GM12875 (cell line): ENCODE measurements at regions not wholly inside any gene's neighbourhood (a gene's known extent, or its start where the extent isn't known, plus 50 kb on each side); places are given as distances from the start of the nearest gene placed in this dataset.
"Not testable (repeated sequence)": the region's sequence is repeated elsewhere in the genome, so short reads cannot be mapped to it uniquely, and the experiment has no call there.

ENCODE experiments used
- H3K4me3 ChIP-seq: one replicate; pipeline ENCODE4 v1.5.1; 2011; ENCODE audit warnings: low read depth, low read length, control low read depth
- TF ChIP-seq, protein P1 (sequence below): IDR thresholded peaks from 2 replicates; pipeline ENCODE4 v1.5.1; 2011; ENCODE audit warnings: low read depth, mild to moderate bottlenecking, control low read depth, inconsistent platforms, low read length, moderate library complexity, borderline replicate concordance; ENCODE audit not compliant: insufficient read depth

- no peak overlapping the region for H3K4me3 ChIP-seq
- TF ChIP-seq, protein P1, sequence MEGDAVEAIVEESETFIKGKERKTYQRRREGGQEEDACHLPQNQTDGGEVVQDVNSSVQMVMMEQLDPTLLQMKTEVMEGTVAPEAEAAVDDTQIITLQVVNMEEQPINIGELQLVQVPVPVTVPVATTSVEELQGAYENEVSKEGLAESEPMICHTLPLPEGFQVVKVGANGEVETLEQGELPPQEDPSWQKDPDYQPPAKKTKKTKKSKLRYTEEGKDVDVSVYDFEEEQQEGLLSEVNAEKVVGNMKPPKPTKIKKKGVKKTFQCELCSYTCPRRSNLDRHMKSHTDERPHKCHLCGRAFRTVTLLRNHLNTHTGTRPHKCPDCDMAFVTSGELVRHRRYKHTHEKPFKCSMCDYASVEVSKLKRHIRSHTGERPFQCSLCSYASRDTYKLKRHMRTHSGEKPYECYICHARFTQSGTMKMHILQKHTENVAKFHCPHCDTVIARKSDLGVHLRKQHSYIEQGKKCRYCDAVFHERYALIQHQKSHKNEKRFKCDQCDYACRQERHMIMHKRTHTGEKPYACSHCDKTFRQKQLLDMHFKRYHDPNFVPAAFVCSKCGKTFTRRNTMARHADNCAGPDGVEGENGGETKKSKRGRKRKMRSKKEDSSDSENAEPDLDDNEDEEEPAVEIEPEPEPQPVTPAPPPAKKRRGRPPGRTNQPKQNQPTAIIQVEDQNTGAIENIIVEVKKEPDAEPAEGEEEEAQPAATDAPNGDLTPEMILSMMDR = no peak
Observed at GRCh38 chr3:144477593-144477992, 506.0 kb downstream of the DIPK2A start.

DNA sequence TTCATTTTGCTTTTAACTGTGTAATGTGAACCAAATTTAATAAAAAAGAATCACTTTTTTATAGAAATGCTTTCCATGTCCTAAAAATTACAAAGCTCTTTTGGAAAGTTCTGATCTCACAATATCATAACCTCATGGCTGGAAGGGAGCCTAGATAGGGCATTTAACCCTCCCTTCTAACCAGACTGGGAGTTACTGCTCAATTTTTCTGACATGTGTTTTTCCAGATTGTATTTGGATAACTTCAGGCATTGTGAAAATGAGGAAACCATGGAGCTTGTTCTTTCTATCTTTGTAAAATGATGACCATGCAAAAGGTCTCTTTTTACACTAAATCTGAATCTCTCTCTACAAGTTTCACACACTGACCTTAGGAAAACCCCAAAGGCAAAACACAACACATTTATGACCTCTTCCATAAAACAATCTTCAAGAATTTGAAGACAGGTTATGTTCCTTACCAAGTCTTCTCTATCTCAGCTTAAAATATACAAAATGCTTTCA is 508.8 kb downstream of the DIPK2A start:
- TF ChIP-seq, protein P1 = no peak
- no peak overlapping the region for H3K4me3 ChIP-seq

DNA sequence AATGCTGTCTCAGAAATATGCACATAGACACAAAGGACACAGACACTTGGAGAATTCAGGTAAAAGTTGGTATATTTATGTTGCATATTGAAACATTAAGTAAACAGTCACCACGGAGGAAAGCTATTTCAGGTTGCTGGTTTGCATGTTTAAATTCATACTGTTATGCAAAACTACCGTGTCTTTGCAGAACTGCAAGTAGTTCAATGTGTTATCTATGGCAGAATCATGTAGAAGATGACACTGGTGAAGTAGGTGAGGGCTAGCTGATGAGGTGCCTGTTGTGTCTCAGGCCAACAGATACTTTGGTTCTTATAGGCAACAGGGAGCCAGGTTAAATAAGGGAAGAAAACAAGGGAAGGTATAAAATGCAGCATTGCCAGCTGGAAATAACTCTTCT is 511.3 kb downstream of the DIPK2A start:
- TF ChIP-seq, protein P1 = no peak
- H3K4me3 ChIP-seq = no peak overlapping the region

- H3K4me3 ChIP-seq = no peak overlapping the region
- TF ChIP-seq, protein P1 = no peak
Observed at GRCh38 chr3:144487011-144487410, 515.4 kb downstream of the DIPK2A start.

DNA sequence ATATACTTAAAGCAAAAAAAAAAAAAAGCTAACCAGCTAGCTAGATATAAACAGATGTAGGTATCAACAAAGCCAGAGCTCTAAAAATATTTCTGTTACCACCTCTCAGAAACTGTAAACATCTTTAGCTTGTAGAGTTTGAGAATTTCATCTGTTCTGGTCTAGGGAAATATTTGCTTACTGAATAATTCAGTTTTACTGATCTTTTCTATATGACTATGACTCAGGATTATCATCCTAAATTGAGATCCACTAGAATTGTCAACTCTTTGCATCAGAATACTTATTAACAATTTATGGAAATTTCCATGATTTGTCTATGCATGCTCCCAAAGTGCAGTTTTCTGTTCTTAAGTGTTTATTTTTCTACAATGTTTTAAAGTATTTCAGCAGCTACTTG is 517.3 kb downstream of the DIPK2A start:
- TF ChIP-seq, protein P1 = no peak
- no peak overlapping the region for H3K4me3 ChIP-seq

GRCh38 chr3:144491333-144491732 is 519.7 kb downstream of the DIPK2A start:
- TF ChIP-seq, protein P1 = no peak
- H3K4me3 ChIP-seq = no peak overlapping the region

DNA sequence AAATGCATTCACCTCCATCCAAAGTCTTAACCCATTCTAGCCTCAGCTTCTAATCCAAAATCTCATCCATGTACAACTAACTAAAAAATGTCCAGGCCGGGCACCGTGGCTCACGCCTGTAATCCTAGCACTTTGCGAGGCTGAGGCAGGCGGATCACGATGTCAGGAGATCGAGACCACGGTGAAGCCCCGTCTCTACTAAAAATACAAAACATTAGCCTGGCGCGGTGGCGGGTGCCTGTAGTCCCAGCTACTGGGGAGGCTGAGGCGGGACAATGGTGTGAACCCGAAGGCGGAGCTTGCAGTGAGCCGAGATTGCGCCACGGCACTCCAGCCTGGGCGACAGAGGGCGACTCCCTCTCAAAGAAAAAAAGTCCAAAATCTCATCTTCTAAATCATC is 523.0 kb downstream of the DIPK2A start:
- H3K4me3 ChIP-seq = not testable (repeated sequence)

DNA sequence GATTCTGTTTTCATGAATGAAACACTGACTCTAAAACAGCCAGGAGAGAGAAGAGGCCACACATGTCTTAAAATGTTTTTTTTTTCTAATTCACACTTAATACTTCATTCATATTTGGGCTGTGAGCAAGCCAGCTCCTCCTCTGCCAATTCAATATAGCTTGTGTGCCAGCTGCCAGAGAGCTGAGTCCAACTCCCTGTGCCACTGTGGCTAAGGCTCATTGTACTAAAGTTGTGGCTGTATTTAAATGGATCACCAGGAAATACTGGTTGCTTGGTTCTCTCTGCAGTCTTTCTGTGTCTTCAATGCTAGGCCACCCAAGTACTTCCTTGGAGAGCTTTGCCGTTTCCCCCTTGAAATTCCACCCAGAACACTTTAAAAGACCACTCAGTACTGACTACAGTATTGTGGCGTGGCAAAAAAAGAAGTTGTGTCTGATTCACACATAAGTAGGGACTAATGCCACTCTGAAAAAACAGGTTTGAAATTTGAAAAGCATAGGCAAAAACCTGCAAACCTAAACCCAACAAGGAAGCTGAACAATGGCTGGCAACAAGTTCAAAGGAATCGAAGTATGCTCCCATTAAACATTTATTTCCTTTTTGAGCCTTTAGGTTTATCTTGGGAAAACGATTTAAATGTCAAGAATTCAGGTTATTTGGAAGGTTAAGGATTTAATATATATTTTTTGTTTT is 524.7 kb downstream of the DIPK2A start:
- TF ChIP-seq, protein P1 = no peak
- no peak overlapping the region for H3K4me3 ChIP-seq
